NCI-H128 (cell line): ENCODE measurements at regions not wholly inside any gene's neighbourhood (a gene's known extent, or its start where the extent isn't known, plus 50 kb on each side); places are given as distances from the start of the nearest gene placed in this dataset.
"Not testable (repeated sequence)": the region's sequence is repeated elsewhere in the genome, so short reads cannot be mapped to it uniquely, and the experiment has no call there.

ENCODE experiments used
- DNase-seq: peaks from one replicate; lab custom pipeline; 2025; ENCODE audit not compliant: unreplicated experiment; lab: John Stamatoyannopoulos, UW

DNA sequence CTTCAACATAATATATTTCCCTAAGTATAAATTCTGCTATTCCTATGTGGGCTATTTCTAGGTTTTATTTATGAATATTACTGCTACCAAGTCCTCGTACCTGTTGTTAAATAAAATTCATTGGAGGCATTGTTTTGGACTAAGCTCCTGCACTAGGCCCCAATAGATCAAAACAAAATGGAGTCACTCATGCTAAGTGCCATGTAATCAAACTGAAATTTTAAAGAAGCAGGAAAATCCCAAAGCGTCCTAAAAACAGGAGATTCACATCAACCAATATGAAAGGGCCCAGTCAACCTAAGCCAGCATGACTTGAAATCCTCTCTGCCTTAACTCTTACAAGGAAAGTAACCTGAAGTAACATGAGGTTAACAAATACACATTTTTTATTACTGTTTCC is 743.2 kb downstream of the TRAM1L1 start:
- DNase-seq: no peak

DNA sequence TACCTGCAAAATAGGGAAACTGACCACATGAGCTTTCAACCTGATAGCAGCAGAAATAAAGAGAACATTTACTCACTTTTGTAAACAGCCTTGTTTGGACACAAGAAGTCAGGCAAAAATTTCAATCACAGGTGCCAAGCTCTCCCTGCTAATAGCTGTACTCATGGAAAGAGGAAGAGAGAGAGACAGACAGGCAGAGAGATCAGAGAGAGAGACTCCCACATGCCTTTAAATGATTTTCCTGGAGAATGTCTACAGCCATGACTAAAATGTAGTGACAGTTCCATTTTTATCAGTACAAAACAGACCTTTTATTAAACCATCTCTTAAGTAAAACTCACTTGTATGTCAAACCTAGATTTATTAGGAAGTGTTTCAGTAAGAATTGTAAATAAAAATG is 752.9 kb downstream of the TRAM1L1 start:
- DNase-seq: no peak

DNA sequence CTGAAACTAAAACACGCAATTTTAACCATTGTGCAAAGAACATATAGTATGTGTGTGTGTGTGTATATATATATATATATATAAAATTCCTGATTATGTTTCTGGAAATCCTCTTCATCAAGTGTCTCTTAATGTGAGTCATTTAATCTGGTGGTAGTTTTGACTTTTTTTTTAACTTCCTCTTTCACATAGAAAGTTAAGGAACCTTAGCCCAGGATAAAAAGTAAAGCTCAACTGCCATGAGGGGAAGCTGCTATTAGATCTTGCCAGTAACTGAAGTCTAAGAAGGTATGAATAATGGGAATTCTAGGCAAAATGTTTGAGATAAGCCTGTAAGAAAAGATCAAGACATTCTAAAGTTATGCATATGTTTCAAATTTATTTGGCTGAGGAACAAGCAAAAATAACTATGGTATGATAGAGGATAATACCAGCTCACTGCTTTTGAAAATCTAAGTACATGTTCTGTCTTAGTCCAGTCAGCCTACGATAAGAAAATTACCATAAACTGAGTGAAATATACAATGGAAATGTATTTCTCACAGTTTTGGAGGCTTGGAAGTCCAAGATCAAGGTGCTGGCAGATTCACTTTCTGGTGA is 757.0 kb downstream of the TRAM1L1 start:
- no peak for DNase-seq

DNA sequence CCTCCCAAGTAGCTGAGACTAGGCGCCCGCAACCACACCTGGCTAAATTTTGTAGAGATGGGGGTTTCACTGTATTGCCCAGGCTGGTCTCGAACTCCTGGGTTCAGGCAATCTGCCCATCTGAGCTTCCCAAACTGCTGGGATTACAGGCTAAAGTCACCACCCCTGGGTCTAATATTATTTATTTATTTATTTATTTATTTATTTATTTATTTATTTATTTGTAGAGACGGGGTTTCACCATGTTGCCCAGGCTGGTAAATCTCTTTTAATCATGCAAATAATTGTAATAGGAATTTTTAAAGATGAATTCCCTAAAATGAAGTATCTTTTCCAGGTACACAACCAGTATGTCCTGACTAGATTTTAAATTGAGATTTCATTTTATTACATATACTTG is 761.8 kb downstream of the TRAM1L1 start:
- DNase-seq: no peak

DNA sequence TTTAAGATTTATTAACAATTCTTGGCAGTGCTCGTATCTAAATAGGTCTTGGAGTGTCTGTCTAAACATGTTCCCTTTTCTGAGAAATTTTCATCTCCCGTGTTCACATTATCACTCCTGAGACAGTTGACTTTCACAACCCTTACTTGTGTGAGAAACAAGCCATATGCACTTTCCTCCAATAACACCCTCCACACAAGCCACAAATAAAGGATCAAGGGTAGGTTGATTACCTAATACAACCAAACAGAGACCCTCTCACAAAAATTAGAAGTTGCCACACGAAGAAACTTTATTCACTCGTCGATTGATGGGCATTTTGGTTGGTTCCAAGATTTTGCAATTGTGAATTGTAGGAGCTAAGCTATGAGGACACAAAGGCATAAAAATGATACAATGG is 763.9 kb downstream of the TRAM1L1 start:
- no peak for DNase-seq

DNA sequence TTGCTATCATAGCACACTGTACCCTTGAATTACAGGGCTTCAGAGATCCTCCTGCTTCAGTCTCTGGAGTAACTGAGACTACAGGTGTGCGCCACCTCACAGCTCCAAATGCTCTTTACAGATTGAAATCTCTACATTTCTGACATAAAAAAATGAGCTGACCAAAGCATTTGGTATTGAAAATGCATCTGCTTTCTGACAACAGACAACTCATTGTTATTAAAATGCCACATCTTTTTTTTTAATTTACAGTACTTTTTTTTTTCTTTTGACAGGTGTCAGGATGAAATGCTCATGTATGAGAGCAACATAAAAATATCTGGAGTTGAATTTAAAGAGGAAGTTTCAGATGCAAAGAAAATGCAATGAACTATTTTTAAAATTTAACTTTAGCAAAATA is 764.5 kb downstream of the TRAM1L1 start:
- no peak for DNase-seq

DNA sequence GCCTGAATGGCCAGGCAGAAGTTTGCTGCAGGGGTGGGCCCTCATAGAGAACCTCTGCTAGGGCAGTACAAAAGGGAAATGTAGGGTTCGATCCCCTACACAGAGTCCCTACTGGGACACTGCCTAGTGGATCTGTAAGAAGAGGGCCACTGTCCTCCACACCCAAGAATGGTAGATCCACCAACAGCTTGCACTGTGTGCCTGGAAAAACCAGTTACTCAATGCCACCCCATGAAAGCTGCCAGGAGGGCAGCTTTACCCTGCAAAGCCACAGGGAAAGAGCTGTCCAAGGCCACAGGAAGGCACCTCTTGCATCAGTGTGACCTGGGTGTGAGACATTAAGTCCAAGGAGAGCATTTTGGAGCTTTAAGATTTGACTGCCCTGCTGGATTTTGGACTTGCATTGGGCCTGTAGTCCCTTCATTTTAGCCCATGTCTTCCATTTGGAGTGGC is 781.6 kb downstream of the TRAM1L1 start:
- DNase-seq: no peak

DNA sequence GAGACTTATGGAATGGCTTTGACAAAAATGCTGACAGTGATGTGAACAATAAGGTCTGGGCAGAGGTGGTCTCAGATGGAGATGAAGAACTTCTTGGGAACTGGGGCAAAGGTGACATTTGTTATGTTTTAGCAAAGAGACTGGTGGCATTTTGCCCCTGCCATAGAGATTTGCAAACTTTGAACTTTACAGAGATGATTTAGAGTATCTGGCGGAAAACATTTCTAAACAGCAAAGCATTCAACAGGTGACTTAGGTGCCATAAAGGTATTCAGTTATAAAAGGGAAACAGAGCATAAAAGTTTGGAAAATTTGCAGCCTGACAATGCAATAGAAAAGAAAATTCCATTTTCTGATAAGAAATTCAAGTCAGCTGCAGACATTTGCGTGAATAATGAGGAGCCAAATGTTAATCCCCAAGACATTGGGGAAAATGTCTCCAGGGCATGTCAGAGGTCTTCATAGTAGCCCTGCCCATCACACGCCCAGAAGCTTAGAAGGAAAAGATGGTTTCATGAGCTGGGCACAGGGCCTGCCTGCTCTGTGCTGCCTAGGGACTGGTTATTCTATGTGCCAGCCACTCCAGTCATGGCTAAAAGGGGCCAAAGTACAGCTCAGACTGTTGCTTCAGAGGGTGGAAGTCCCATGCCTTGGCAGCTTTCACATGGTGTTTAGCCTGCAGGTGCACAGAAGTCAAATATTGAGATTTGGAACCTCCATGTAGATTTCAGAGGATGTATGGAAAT is 782.2 kb downstream of the TRAM1L1 start:
- DNase-seq: no peak

DNA sequence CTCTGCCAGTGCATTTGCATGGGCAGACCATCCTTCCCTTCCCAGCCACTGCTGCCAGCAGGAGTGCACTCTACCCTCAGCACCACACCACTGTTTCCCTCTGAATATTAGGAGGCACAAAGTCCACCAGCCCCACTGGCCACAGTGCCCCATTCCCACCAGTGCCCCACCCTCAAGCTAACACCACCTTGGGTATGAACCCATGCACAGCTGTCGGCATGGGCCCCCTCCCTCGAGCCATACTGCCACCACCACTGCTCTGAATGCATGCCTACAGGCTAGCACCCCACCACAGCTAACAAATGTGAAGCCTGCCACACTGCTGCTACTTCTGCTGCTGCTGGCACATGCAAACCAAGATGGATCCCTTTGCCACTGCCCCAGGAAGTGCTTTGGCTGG is 810.4 kb downstream of the TRAM1L1 start:
- no peak for DNase-seq

DNA sequence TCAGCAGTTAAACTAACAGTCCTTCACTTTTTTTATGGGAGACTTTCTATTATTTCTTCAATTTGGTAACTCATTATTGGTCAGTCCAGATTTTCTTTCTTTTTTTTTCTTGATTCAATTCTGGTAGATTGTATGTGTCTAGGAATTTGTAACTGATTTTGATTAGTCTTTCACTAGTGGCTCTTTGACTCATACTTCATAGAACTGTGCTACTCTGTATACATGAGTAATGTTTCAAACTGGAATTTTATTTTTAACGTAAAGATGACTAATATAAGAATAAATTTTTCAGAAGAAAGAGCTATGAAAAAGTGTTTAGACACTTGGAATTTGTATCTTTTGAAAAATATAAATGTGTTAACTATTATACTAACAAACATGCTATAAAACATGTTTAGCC is 813.0 kb downstream of the TRAM1L1 start:
- no peak for DNase-seq

DNA sequence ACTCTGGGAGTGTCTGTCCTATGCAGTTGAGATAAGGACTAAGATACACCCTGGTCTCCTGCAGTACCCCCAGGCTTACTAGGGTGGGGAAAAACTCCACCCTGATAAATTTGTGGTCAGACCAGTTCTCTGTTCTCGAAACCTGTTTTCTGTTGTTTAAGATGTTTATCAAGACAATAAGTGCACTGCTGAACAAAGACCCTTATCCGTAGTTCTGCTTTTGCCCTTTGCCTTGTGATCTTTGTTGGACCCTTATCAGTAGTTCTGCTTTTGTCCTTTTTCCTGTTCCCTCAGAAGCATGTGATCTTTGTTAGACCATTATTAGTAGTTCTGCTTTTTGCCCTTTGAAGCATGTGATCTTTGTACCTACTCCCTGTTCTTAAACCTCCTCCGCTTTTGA is 824.4 kb downstream of the TRAM1L1 start:
- not testable (repeated sequence) for DNase-seq

DNA sequence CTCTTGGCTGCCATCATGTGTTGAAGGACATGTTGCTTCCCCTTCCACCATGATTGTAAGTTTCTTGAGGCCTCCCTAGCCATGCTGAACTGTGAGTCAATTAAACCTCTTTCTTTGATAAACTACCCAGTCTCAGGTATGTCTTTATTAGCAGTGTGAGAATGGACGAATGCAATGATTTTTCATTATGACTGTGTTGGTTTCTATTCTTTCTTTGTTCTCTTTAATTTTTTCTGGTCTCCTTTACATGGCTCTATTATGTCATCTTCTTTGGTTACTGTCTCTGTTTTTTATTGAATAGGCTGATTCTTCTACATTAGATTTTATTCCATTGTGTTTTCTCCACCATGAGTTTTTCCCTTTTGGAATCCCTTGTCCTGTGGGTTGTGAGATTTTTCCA is 840.6 kb downstream of the TRAM1L1 start:
- no peak for DNase-seq

DNA sequence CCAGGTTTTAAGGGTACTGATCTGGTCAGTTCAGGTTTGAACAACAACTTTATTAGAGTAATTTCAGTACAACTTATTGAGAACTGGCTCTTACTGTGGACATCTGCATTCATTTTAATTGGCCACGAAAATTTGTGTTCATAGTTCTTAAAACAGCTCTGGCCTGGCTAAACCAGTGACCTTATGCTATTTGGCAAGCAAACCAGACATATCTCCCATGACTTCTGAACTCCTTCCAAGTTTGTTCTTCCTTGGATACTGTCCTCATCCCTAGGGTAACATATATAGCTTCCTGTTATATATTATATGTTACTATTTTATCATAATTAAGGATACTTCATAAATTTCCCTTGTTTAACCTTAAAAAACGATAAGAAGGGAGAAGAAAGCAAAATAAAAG is 841.9 kb downstream of the TRAM1L1 start:
- no peak for DNase-seq

DNA sequence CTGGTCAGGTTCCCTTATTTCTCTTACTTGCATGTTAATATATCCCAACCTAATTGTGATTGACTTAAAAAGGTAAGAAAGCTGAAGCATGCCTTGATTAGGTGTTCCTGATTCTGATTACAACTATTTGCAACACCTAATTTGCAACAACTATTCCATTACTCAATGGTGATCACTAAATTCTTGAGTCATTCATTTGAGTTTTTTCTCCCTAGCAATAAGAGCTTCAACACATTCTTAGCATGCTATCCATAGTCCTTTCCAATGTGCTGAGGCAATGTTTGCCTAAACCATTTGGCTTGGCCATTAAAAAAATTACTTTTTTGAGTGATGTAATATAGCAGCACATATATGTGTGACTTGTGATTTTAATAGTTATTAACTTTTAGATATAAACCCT is 851.4 kb downstream of the TRAM1L1 start:
- DNase-seq: no peak

DNA sequence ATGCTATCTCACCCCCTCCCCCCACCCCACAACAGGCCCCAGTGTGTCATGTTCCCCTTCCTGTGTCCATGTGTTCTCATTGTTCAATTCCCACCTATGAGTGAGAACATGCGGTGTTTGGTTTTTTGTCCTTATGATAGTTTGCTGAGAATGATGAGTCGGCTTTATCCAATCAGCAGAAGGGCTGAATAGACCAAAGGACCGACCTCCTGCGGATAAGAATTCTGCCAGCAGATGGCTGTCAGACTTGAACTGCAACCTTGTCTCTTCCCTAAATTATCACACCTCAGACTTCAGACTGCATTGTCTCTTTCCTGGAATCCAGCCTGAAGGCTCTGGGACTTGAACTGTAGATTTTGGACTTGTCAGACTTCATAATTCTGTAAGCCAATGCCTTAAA is 853.4 kb downstream of the TRAM1L1 start:
- DNase-seq: not testable (repeated sequence)

DNA sequence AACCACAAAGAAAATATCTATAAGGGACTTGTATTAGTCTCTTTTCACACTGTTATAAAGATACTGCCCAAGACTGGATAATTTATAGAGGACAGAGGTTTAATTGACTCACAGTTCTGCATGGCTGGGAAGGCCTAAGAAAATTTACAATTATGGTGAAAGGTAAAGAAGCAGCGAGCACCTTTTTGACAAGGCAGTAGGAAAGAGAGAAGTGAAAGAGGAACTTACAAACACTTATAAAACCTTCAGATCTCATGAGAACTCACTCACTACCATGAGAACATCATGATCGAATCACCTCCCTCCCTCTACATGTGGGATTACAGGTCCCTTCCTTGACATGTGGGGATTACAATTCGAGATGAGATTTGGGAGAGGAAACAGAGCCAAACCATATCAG is 856.0 kb downstream of the TRAM1L1 start:
- no peak for DNase-seq

DNA sequence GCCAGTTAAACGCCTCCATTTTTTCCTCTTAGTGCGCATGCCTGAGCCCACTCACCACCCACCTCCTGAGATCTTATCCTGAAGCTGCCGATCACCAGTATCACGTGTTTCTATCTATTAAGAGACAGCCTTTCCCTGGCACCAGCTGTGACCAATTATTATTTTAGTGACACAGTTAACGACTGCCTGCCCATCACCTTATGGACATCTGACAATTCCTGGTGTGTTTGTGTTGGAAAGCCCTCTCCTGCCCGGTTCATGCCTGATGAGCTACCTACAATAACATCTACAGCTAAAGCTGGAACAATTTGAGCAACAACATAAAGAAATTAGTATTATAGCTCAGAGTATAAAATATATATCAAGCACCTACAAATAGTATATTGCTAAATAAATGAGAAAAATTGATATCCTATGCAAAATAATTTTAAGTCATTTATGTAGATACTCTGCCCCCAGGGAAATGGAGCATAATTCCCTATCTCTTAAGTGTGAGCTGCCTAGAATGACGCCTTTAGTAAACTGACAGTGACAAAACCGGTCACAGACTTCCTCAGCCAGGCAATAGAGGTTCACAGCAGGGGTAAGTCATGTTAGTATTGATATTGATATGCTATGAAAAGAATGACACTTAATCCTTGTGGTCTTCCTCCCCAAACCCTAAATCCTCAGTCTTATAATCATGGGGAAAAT is 862.2 kb downstream of the TRAM1L1 start:
- no peak for DNase-seq

DNA sequence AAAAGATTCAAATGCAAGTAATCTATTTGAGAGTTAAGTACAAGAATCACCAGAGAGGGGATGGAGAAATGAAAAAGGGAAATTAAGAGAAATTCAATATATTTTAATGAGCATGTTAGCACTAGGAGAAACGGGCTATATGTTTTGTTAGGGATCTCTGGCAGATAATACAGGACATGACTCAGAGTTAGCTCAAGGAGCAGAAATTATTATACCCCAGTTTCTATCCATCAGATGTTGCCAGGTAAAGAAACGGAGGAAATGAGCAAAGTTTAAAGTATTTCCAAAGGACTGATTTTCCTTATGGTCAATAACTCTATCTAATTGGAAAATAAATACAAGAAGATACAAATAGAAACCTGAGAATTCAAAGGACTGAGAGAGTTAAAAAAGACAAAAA is 867.6 kb downstream of the TRAM1L1 start:
- DNase-seq: no peak

DNA sequence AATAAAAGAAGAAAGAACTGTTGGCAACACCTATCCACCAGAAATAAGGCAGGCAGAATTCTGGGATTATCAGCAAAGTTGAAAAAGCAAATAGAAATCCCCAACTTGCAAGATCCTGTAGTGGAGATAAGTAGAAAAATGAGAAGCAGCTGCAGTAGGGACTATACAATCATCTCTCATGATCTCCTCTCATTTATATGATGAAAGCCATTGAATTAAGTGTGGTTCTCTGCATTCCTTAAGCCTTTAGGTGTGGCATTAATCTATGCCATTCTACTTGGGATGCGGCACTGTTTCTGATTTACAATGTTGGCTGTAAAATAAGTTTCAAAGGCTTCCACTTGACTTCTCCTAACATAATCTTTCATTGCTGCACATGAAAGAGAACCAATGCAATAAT is 869.8 kb downstream of the TRAM1L1 start:
- no peak for DNase-seq

DNA sequence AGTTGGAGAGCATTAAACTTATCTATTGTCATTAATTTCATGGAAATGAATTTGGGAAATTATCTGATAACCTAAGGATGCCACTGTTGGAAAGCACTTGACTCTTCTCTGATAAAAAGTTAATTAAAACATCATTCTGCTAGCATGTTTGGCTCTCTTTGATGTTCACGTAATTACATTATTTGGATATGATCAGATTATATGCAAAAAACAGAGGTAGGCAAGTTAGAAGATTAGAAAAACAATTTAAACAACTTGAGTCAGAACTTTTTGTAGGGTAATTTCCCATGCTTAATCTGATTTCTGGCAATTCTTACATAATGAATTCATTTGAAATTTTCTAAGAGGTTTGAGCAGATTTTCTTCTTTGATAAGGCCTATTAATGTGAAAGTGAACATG is 882.9 kb downstream of the TRAM1L1 start:
- DNase-seq: no peak

DNA sequence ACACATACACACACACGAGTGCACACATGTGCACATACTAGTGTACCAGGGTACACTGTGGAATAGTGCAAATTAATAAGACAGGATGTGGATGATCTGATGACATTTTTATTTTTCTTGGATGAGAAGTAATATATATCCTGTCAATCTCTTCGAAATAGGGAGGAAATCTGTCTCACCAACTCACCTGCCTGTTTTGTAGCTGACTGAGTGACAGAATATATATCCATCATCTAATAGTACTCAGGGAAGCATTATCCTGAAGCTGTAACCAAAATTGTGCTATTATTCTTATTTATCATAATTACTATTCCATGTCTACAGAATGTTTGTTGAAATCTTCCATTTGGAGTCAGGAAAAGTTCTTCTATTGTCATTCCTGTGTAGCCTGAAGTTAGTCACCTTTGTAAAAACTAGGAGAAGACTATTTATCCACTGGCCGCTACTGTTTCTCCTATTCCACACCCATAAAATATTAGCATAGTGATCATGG is 888.0 kb downstream of the TRAM1L1 start:
- no peak for DNase-seq

DNA sequence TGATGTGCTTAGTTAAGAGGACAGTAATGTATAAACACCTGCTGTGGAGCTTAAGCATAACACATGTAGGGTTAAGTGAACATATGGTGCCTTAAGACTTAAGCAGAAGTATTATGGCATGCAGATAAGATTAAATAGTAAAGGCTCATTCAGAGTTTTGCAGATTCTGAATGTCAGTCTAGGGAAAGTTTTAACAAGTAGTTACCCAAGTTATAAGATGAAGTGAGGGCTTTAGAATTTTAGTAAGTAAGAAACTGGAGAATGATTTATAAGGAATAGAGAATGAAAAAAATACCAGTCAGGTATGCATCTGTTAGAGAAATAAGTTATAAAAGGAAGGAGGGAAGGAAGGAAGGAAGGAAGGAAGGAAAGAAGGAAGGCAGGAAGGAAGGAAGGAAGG is 902.1 kb downstream of the TRAM1L1 start:
- DNase-seq: no peak
